Parathyroid adenoma (tissue), 2 donors: ENCODE measurements at regions not wholly inside any gene's neighbourhood (a gene's known extent, or its start where the extent isn't known, plus 50 kb on each side); places are given as distances from the start of the nearest gene placed in this dataset.

Experiments used
- H2AFZ ChIP-seq: fragments of 300-600 bp; sonication (generic); one replicate; pipeline ENCODE4 v1.7.0; 2017; ENCODE audit warnings: antibody characterized with exemption, mild to moderate bottlenecking
- H3K27ac ChIP-seq: fragments of 300-600 bp; sonication (generic); one replicate; pipeline ENCODE4 v1.7.0; 2017
- H3K27me3 ChIP-seq: fragments of 300-600 bp; sonication (generic); one replicate; pipeline ENCODE4 v1.7.0; 2017; ENCODE audit warnings: low read length; ENCODE audit not compliant: control insufficient read depth, insufficient read depth
- H3K36me3 ChIP-seq: fragments of 300-600 bp; sonication (generic); one replicate; pipeline ENCODE4 v1.7.0; 2017; ENCODE audit warnings: low read length; ENCODE audit not compliant: control insufficient read depth, insufficient read depth
- H3K4me1 ChIP-seq: fragments of 300-600 bp; sonication (generic); one replicate; pipeline ENCODE4 v1.7.0; 2017; ENCODE audit warnings: control low read depth
- H3K4me2 ChIP-seq: fragments of 300-600 bp; sonication (generic); one replicate; pipeline ENCODE4 v1.7.0; 2017; ENCODE audit warnings: low read length
- H3K4me3 ChIP-seq: fragments of 300-600 bp; sonication (generic); one replicate; pipeline ENCODE4 v1.7.0; 2017; ENCODE audit warnings: low read depth, low read length
- H3K79me2 ChIP-seq: fragments of 300-600 bp; sonication (generic); one replicate; pipeline ENCODE4 v1.7.0; 2017; ENCODE audit warnings: control low read depth
- H3K9ac ChIP-seq: fragments of 300-600 bp; sonication (generic); one replicate; pipeline ENCODE4 v1.7.0; 2017; ENCODE audit warnings: mild to moderate bottlenecking
- H3K9me3 ChIP-seq: fragments of 300-600 bp; sonication (generic); one replicate; pipeline ENCODE4 v1.7.0; 2017; ENCODE audit warnings: low read length; ENCODE audit not compliant: control insufficient read depth
- CTCF ChIP-seq: fragments of 300-600 bp; sonication (generic); IDR thresholded peaks from one replicate; pipeline ENCODE4 v1.7.0; 2017; ENCODE audit warnings: antibody characterized with exemption, mild to moderate bottlenecking
- donor health status: primary hyperparathyroidism.

- no peak overlapping the region for H3K27ac ChIP-seq
Observed at GRCh38 chr1:10869933-10870332, 73.5 kb upstream of the CASZ1 start.

DNA sequence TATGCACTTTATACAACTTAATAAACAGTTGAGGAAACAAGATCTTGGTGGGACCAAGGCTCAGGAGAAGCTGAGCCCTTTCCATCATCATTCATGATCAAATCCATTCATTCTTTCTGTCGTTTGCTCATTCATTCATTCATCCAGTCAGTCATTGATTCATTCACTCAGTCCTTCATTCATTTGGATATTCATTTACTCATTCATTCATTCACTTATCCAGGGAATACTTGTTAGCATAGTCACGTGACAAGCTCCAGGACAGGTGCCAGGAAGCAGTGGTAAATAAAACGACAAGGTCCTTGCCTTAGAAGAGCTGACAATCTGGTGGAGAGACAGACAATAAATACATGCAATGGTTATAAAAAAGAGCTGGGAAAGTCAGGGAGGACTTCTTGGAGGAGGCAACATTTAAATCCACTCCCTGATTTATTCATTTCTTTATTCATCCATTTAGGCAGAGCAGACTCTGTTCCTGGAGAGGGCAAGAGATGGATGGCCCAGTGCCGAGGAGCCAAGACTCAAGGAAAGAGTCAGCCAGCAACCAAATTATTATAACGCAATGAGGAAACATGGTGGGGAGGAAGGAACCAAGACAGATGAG, 74.1 kb upstream of the CASZ1 start:
- H2AFZ ChIP-seq: no peak overlapping the region
- H3K27me3 ChIP-seq: peaks cover 5% of the 10 kb centered on the region
- H3K27ac ChIP-seq: no peak overlapping the region
- H3K9ac ChIP-seq: no peak overlapping the region
- no peaks in the 10 kb centered on the region for H3K4me1 ChIP-seq
- no peak for TF ChIP-seq CTCF
- H3K9me3 ChIP-seq: no peaks in the 10 kb centered on the region
- H3K79me2 ChIP-seq: no peaks in the 10 kb centered on the region
- H3K36me3 ChIP-seq: no peaks in the 10 kb centered on the region
- H3K4me3 ChIP-seq: no peak overlapping the region
- no peak overlapping the region for H3K4me2 ChIP-seq

More at GRCh38 chr1:10869933-10870332, 73.5 kb upstream of the CASZ1 start:
- H3K79me2 ChIP-seq: no peaks in the 10 kb centered on the region
- H2AFZ ChIP-seq: no peak overlapping the region
- no peak overlapping the region for H3K9ac ChIP-seq
- H3K4me1 ChIP-seq: no peaks in the 10 kb centered on the region
- H3K27me3 ChIP-seq: peaks cover 5% of the 10 kb centered on the region
- no peak overlapping the region for H3K4me3 ChIP-seq
- TF ChIP-seq CTCF: no peak
- no peaks in the 10 kb centered on the region for H3K9me3 ChIP-seq
- no peak overlapping the region for H3K4me2 ChIP-seq
- no peaks in the 10 kb centered on the region for H3K36me3 ChIP-seq

DNA sequence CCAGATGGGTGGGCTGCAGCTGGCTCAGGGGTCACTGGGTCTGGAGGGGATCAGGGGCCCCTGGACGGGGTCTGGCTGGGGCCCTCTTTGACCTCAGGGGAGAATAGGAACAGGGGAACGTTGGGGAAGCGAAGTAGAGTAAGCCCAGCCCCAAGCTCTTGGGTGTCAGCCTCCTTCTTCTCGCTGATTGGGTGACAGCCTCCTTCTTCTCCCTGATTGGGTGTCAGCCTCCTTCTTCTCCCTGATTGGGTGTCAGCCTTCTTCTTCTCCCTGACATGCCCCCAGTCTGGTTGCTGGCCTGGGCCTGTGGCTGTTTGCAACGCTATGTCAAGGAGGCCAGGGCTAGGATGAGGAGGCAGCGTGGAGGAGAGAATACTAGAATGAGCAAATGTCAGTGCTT, 76.7 kb upstream of the CASZ1 start:
- no peaks in the 10 kb centered on the region for H3K79me2 ChIP-seq
- H3K4me1 ChIP-seq: no peaks in the 10 kb centered on the region
- no peak for TF ChIP-seq CTCF

GRCh38 chr1:10874351-10874750, 77.9 kb upstream of the CASZ1 start:
- no peaks in the 10 kb centered on the region for H3K27me3 ChIP-seq
- no peak overlapping the region for H3K27ac ChIP-seq
- no peaks in the 10 kb centered on the region for H3K9me3 ChIP-seq
- H3K9ac ChIP-seq: no peak overlapping the region
- H2AFZ ChIP-seq: no peak overlapping the region
- H3K4me1 ChIP-seq: no peaks in the 10 kb centered on the region
- no peak overlapping the region for H3K4me3 ChIP-seq
- H3K4me2 ChIP-seq: no peak overlapping the region
- TF ChIP-seq CTCF: no peak
- H3K36me3 ChIP-seq: no peaks in the 10 kb centered on the region
- H3K79me2 ChIP-seq: no peaks in the 10 kb centered on the region

More for the DNA sequence above, 76.7 kb upstream of the CASZ1 start:
- Histone ChIP-seq H3K36me3 (no peaks in the 10 kb centered on the region), H3K4me3 (no peak overlapping the region), H3K9me3 (no peaks in the 10 kb centered on the region), H3K9ac (no peak overlapping the region), H3K4me2 (no peak overlapping the region), H3K27ac (no peak overlapping the region), H3K27me3 (no peaks in the 10 kb centered on the region), H2AFZ (no peak overlapping the region)

DNA sequence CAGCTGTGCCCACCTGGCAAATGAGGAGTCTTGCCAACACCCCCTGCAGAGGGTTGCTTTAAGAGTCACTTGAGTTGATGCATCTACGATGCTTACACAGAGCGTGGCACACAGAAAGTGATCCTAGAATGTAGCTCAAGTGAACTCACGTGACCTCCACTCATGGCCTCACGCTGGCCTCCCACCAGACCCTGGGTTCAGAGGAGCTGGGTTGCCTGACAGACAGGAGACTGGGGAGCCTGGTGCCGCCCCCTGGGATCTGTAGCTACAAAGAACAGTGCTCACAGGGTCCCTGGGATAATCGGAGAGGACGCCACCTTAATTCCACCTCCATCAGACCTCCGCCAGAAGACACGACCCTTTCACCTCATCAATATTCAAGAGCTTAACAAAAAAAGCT, 81.4 kb upstream of the CASZ1 start:
- H3K36me3 ChIP-seq: no peaks in the 10 kb centered on the region
- H3K9ac ChIP-seq: no peak overlapping the region
- no peaks in the 10 kb centered on the region for H3K9me3 ChIP-seq
- H2AFZ ChIP-seq: no peak overlapping the region
- no peak for TF ChIP-seq CTCF
- no peak overlapping the region for H3K4me2 ChIP-seq
- no peak overlapping the region for H3K4me3 ChIP-seq
- H3K4me1 ChIP-seq: no peaks in the 10 kb centered on the region
- no peaks in the 10 kb centered on the region for H3K27me3 ChIP-seq
- H3K79me2 ChIP-seq: no peaks in the 10 kb centered on the region
- H3K27ac ChIP-seq: no peak overlapping the region
